GOT3 (cell line): ENCODE measurements at regions not wholly inside any gene's neighbourhood (a gene's known extent, or its start where the extent isn't known, plus 50 kb on each side); places are given as distances from the start of the nearest gene placed in this dataset.
"Not testable (repeated sequence)": the region's sequence is repeated elsewhere in the genome, so short reads cannot be mapped to it uniquely, and the experiment has no call there.

Experiments
- DNase-seq: peaks from one replicate; lab custom pipeline; 2025; ENCODE audit warnings: mixed read lengths; lab: John Stamatoyannopoulos, UW

DNA sequence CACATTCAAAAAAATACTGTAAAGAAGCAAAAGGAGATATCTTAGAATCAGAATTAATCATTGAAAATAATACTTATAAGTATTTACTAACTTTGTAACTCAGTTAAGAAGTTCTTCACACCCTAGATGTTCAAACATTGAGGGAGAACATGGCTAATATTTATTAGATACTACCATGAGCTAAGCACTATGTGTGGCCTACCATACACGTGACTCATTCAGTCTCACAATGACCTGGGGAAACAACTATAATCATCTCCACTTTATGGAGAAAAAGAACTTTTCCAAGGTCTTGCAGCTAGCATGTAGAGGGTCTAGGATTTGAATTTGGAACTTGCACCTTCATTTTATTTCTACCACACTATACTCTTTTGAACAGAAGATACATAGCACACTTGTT is 361.9 kb upstream of the CFAP20DC start:
- no peak for DNase-seq

DNA sequence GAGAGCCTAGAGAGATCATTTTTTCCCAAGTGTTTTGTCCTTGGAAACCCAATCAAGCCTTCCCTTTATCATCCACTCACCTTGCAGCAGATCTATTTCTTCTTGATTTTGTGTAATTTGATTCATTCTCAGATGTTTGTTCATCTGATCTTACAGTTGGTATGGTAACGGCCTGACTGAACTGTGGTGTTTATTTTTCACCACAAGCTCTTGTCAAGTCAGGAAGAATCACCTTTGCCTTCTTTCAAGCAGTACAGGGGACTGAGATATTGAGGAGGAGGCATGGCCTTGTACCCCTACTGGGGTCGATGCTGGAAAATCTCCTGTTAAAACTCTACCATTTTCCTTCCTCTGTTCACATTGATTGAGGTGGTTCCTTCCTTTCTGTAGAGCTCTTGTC is 361.4 kb upstream of the CFAP20DC start:
- no peak for DNase-seq

- DNase-seq, result no peak
Observed at GRCh38 chr3:59408047-59408624, 358.3 kb upstream of the CFAP20DC start.

- DNase-seq, result no peak
Observed at GRCh38 chr3:59407425-59407824, 357.6 kb upstream of the CFAP20DC start.

DNA sequence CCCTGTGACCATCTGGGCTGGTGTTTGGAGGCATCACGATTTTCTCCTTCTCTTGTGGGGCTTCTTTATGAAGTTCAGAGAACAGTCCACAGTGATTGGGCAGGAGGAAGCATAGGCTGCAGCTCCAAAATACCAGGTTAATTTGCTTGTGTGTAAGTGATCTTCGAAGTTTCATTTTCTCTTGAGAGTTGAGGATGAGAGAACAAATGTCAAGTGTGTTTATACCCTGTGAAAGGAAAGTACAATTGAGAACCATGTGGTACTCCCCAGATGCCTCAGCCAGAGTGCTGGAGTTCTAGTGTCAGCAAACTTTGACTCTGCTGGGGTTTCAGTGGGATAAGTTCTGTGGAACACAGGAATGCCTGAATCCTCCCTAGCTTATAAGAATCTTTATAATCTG is 357.1 kb upstream of the CFAP20DC start:
- DNase-seq, result no peak

DNA sequence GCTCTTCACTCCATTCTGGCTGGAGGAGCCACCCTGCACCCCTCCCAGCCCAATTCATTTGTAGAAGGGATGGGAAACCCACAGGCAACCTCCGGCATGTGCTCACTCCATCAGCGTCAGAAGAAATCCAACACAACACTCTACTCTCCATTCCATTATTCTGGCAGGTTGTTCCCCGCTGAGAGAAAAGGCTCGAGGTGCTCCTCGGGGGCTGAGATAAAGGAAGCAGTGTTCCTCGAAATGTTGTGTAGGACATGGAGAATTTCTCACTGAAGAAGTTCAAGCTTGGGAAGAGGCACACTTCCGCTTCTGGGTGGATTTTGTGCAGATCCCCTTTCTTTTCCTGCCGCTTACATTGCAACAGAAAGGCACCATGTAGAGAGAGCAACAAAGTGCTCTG is 355.0 kb upstream of the CFAP20DC start:
- no peak for DNase-seq

DNA sequence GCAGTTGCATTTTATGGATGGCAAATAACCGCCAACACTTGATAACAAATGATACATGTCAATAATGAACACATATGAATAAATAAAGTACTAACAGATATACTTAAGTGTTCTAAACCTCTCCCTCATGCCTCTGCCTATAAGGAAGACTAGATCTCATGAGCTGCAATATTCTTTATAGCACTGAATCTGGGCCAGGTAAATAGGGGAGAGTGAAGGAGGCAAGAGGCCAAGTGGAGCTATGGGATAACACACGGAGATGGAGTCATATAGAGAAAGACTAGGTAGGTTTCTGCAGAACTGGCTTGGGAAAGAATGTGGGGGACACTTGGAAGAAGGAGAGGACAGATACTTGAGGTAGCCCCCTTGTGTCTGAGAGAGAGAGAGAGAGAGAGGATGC is 354.2 kb upstream of the CFAP20DC start:
- no peak for DNase-seq

DNA sequence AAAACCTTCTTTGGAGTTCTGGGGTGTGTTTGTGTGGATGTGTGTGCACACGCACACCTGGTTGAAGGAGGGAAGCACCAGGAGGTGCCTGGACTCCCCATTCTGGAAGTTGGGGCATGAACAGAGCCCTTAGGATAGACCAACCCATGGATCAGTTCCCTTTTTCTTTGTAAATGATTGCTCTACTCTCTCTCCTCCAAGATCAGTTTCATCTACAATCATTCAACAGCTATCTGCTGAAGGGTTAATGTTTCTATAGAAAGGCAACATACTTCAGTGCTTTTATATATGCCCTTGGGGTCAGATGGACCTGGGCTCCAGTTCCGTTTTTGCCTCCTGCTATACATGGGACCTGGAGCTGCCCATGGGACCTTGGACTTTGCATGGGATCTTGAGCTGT is 352.1 kb upstream of the CFAP20DC start:
- no peak for DNase-seq

DNA sequence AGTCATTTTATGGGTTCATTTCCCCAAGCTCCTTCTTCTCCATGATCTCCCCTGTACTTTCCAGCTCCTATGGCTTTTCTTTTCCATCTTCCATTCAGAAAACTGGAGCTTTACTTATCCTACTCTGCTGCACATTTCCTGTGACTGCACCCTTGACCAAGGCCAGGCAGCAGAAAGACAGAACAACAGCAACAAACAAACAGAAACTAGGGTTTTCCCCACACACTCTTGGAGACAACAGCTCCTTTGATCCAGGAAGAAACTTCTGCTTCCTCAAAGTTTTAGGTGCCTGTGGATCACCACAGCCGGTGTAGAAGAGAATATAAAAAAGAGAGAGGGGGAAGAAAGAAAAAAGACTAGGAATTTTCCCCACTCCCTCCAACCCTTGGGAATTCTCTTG is 342.3 kb upstream of the CFAP20DC start:
- no peak for DNase-seq

GRCh38 chr3:59391131-59391530 is 341.3 kb upstream of the CFAP20DC start:
- no peak for DNase-seq

GRCh38 chr3:59388555-59389270 is 338.9 kb upstream of the CFAP20DC start:
- no peak for DNase-seq

GRCh38 chr3:59386165-59386564 is 336.3 kb upstream of the CFAP20DC start:
- DNase-seq, result no peak

GRCh38 chr3:59385547-59385946 is 335.7 kb upstream of the CFAP20DC start:
- no peak for DNase-seq

- no peak for DNase-seq
Observed at GRCh38 chr3:59381282-59381681, 331.5 kb upstream of the CFAP20DC start.

DNA sequence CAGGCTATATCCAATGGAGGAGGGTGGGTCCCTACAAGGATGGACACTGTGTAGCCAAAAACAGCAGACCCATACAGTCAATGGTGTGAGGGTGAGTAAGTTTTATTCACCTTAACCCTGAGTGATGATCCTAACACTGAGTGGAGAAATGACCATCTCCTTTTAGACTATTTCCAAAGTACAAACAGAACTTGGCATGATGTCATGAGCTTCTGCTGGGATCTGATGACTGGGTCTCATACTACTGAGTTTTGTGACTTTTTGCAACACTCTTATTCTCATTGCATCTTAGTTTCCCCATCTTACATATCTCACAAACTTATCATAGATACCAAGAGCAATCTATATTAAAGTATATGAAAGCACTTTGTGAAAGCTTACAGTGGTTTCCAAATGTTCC is 330.3 kb upstream of the CFAP20DC start:
- DNase-seq, result no peak

- no peak for DNase-seq
Observed at GRCh38 chr3:59374818-59375211, 325.0 kb upstream of the CFAP20DC start.

DNA sequence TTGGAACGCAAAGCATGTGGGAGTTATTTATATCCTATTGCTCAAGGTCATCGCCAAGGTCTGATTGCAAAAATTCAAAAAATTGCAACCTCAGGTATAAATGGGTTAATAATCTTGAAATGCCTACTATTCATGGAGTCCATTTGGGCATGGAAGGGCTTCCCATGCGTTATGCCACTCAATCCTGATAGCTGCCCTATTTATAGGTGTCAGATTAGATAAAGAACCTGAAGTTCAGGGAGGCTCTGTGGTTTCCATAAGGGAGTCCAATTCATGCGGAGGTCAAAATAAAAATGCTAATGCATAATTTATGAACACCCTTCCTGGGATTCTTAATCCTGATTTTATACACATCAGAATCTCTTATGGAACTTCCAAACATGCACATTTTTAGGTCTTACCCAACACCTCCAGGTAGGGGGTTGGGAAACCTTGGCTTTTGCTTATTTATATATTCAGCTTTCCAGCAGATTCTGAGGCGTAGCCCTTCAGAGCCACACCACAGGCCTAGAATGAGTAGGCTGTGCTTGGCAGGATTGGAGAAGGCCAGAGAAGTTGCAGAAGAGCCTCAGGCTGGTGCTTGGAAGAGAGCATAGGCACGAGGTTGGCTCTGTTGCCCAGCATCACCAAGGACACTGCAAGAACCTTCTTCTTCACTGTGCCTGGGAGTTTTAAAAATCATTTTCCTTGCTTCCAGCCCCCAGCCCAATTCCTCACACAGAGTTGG is 324.4 kb upstream of the CFAP20DC start:
- no peak for DNase-seq

- DNase-seq, result no peak
Observed at GRCh38 chr3:59372346-59372745, 322.5 kb upstream of the CFAP20DC start.

GRCh38 chr3:59368900-59369675 is 319.3 kb upstream of the CFAP20DC start:
- DNase-seq, result no peak

GRCh38 chr3:59367150-59367549 is 317.3 kb upstream of the CFAP20DC start:
- DNase-seq, result no peak

DNA sequence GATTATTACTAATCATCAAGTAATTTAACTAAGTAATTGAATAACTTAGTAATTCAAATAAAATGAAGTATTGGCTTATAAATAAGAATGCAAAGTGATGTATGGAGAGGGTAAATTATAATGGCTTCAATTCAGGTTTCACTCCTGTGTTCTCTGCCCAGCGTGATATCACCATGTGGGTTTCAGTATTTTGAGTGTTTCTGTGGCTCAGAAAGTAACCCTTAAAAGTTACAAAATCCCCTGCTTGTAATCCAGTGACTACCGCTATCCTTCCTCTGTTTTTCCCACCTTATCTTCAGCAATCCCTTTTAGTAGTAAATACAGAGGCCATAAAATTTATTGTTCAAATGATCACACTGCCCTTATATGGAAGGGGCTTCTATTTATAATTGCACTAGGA is 316.4 kb upstream of the CFAP20DC start:
- no peak for DNase-seq

DNA sequence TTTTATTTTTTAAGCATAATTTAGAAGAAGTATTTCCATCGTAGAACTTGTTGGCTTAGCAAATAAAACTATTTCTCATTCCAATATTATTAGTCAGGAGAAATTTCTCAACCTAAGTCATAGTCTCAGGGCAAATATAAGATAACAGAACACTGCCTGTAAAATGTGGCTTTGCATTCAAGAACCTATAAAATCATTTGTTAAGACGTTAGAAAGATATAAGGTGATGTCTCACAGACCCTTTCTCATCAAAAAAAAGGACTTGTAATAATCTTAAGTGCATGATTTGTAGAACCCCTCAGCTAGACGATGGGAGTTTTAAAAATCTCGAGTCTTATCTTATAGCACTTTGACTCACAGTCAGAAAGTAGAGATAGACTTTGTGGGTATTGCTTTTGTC is 314.7 kb upstream of the CFAP20DC start:
- DNase-seq, result no peak

GRCh38 chr3:59360312-59360711 is 310.5 kb upstream of the CFAP20DC start:
- DNase-seq, result not testable (repeated sequence)
